OCI-LY7 (cell line): ENCODE measurements at regions not wholly inside any gene's neighbourhood (a gene's known extent, or its start where the extent isn't known, plus 50 kb on each side); places are given as distances from the start of the nearest gene placed in this dataset.

Source experiments
- CTCF ChIP-seq: fragments of 200-600 bp; sonication (generic); conservative IDR thresholded peaks from 2 replicates; pipeline ENCODE4 v1.5.1; 2014; ENCODE audit warnings: mild to moderate bottlenecking, antibody characterized with exemption, low read length, moderate library complexity, mixed read lengths
- EZH2phosphoT487 ChIP-seq: fragments of 200-600 bp; sonication (generic); IDR thresholded peaks from 2 replicates; pipeline ENCODE4 v1.6.1; 2018; ENCODE audit warnings: low read depth, borderline replicate concordance, mild to moderate bottlenecking, mixed run types, antibody characterized with exemption, low read length, moderate library complexity, mixed read lengths

- TF ChIP-seq CTCF = no peak
- TF ChIP-seq EZH2phosphoT487 = no peak
Measured at GRCh38 chr11:129691142-129691541, 124.5 kb upstream of the TMEM45B start.
